Progenitor cell of endocrine pancreas (in vitro differentiated cells): ENCODE measurements at regions not wholly inside any gene's neighbourhood (a gene's known extent, or its start where the extent isn't known, plus 50 kb on each side); places are given as distances from the start of the nearest gene placed in this dataset.

Source experiments
- DNase-seq: peaks from one replicate; pipeline ENCODE4 v3.0.0; 2021; ENCODE audit warnings: low spot score; ENCODE audit not compliant: unreplicated experiment
- H3K27ac Mint-ChIP-seq: 2 replicates; pipeline ENCODE4 v1.8.0; 2021; ENCODE audit warnings: mild to moderate bottlenecking, moderate library complexity, mixed read lengths
- H3K27me3 Mint-ChIP-seq: 2 replicates; pipeline ENCODE4 v1.8.0; 2021; ENCODE audit warnings: mixed read lengths
- H3K36me3 Mint-ChIP-seq: 2 replicates; pipeline ENCODE4 v1.8.0; 2022; ENCODE audit warnings: mixed read lengths; ENCODE audit not compliant: insufficient read depth
- H3K4me1 Mint-ChIP-seq: 2 replicates; pipeline ENCODE4 v1.8.0; 2021; ENCODE audit warnings: low read depth, mixed read lengths
- H3K4me3 Mint-ChIP-seq: 2 replicates; pipeline ENCODE4 v1.8.0; 2021; ENCODE audit warnings: low read depth, mild to moderate bottlenecking, moderate library complexity, mixed read lengths
- H3K9me3 Mint-ChIP-seq: 2 replicates; pipeline ENCODE4 v1.8.0; 2021; ENCODE audit warnings: low read depth, mixed read lengths
- CTCF ChIP-seq: fragments of 200-600 bp; sonication (generic); IDR thresholded peaks from one replicate; pipeline ENCODE4 v1.5.0; 2021; ENCODE audit warnings: antibody characterized with exemption, mild to moderate bottlenecking; ENCODE audit not compliant: unreplicated experiment

GRCh38 chr3:150114273-150114672, 143.6 kb upstream of the PFN2 start:
- no peak overlapping the region for H3K4me3 Mint-ChIP-seq
- H3K9me3 Mint-ChIP-seq: no peaks in the 10 kb centered on the region
- H3K27ac Mint-ChIP-seq: no peak overlapping the region
- no peaks in the 10 kb centered on the region for H3K27me3 Mint-ChIP-seq
- TF ChIP-seq CTCF: no peak
- no peaks in the 10 kb centered on the region for H3K4me1 Mint-ChIP-seq
- DNase-seq: no peak
- H3K36me3 Mint-ChIP-seq: no peaks in the 10 kb centered on the region

- Mint-ChIP-seq H3K36me3 (no peaks in the 10 kb centered on the region), H3K27ac (no peak overlapping the region), H3K9me3 (no peaks in the 10 kb centered on the region), H3K4me1 (peaks cover 2% of the 10 kb centered on the region), H3K4me3 (no peak overlapping the region), H3K27me3 (no peaks in the 10 kb centered on the region)
- no peak for TF ChIP-seq CTCF
- DNase-seq: no peak
These were observed 139.4 kb upstream of the PFN2 start for GRCh38 chr3:150110097-150110496.

GRCh38 chr3:150107429-150108175, 136.9 kb upstream of the PFN2 start:
- no peak for DNase-seq

GRCh38 chr3:150106740-150107428, 136.2 kb upstream of the PFN2 start:
- TF ChIP-seq CTCF: no peak
- H3K4me1 Mint-ChIP-seq: peaks cover 2% of the 10 kb centered on the region
- no peaks in the 10 kb centered on the region for H3K36me3 Mint-ChIP-seq
- no peak overlapping the region for H3K4me3 Mint-ChIP-seq
- no peak for DNase-seq
- peak overlapping the region; percentile 60 for H3K27ac Mint-ChIP-seq
- H3K9me3 Mint-ChIP-seq: no peaks in the 10 kb centered on the region
- H3K27me3 Mint-ChIP-seq: no peaks in the 10 kb centered on the region

More at GRCh38 chr3:150107429-150108175, 136.9 kb upstream of the PFN2 start:
- no peaks in the 10 kb centered on the region for H3K9me3 Mint-ChIP-seq
- H3K36me3 Mint-ChIP-seq: no peaks in the 10 kb centered on the region
- no peak for TF ChIP-seq CTCF
- no peaks in the 10 kb centered on the region for H3K27me3 Mint-ChIP-seq
- peak overlapping the region; percentile 60 for H3K27ac Mint-ChIP-seq
- H3K4me1 Mint-ChIP-seq: peaks cover 2% of the 10 kb centered on the region
- no peak overlapping the region for H3K4me3 Mint-ChIP-seq

- TF ChIP-seq CTCF: no peak
- no peak overlapping the region for H3K4me3 Mint-ChIP-seq
- no peaks in the 10 kb centered on the region for H3K27me3 Mint-ChIP-seq
- peaks cover under 1% of the 10 kb centered on the region for H3K9me3 Mint-ChIP-seq
- no peak overlapping the region for H3K27ac Mint-ChIP-seq
- H3K36me3 Mint-ChIP-seq: no peaks in the 10 kb centered on the region
- DNase-seq: no peak
- peaks cover 2% of the 10 kb centered on the region for H3K4me1 Mint-ChIP-seq
These were observed 135.4 kb upstream of the PFN2 start for GRCh38 chr3:150105886-150106612.
